HepG2 (cell line): ENCODE measurements at regions not wholly inside any gene's neighbourhood (a gene's known extent, or its start where the extent isn't known, plus 50 kb on each side); places are given as distances from the start of the nearest gene placed in this dataset.

ENCODE experiments used
- BHLHE40 ChIP-seq: IDR thresholded peaks from 2 replicates; pipeline ENCODE4 v1.6.1; 2011; ENCODE audit warnings: low read length, improper control_type of control experiment
- JUN ChIP-seq: sonication (generic); formaldehyde crosslinking; IDR thresholded peaks from 2 replicates; pipeline ENCODE4 v1.4.0; 2020; ENCODE audit warnings: mild to moderate bottlenecking, missing genetic modification reagents
- RFXANK ChIP-seq: IDR thresholded peaks from 2 replicates; pipeline ENCODE4 v1.6.1; 2016
- TRIM24 ChIP-seq: sonication (generic); formaldehyde crosslinking; IDR thresholded peaks from 2 replicates; pipeline ENCODE4 v1.8.0; 2022; ENCODE audit warnings: mild to moderate bottlenecking, missing genetic modification reagents
- ZNF121 ChIP-seq: sonication (generic); formaldehyde crosslinking; IDR thresholded peaks from 2 replicates; pipeline ENCODE4 v1.5.0; 2020; ENCODE audit warnings: mild to moderate bottlenecking, missing genetic modification reagents
- ZNF605 ChIP-seq: sonication (generic); formaldehyde crosslinking; IDR thresholded peaks from 2 replicates; pipeline ENCODE4 v1.8.0; 2022; ENCODE audit warnings: mild to moderate bottlenecking, missing genetic modification reagents
- ZSCAN30 ChIP-seq: sonication (generic); formaldehyde crosslinking; IDR thresholded peaks from 2 replicates; pipeline ENCODE4 v1.5.0; 2020; ENCODE audit warnings: mild to moderate bottlenecking, missing genetic modification reagents
- TF ChIP-seq, protein P1 (sequence below), 2 experiments: sonication (generic) in 1 of 2; formaldehyde crosslinking in 1 of 2; IDR thresholded peaks; 2 replicates each; pipeline versions ENCODE4 v1.5.1 to v1.6.1; 2011 to 2020; ENCODE audit warnings: borderline replicate concordance in 1 of 2, low read depth in 1 of 2, low read length in 1 of 2, mild to moderate bottlenecking in 1 of 2, missing genetic modification reagents in 1 of 2, moderate library complexity in 1 of 2
- TF ChIP-seq, protein P2 (sequence below): sonication (generic); formaldehyde crosslinking; IDR thresholded peaks from 2 replicates; pipeline ENCODE4 v1.4.0; 2020; ENCODE audit warnings: missing genetic modification reagents, borderline replicate concordance
- TF ChIP-seq, protein P3 (sequence below): sonication (generic); formaldehyde crosslinking; IDR thresholded peaks from 2 replicates; pipeline ENCODE4 v1.4.0; 2020; ENCODE audit warnings: missing genetic modification reagents, mild to moderate bottlenecking, borderline replicate concordance
- TF ChIP-seq, protein P4 (sequence below): sonication (generic); formaldehyde crosslinking; IDR thresholded peaks from 2 replicates; pipeline ENCODE4 v1.5.0; 2020; ENCODE audit warnings: mild to moderate bottlenecking, missing genetic modification reagents, moderate library complexity
- TF ChIP-seq, protein P5 (sequence below): sonication (generic); formaldehyde crosslinking; IDR thresholded peaks from 2 replicates; pipeline ENCODE4 v1.8.1; 2023; ENCODE audit warnings: missing genetic modification reagents, inconsistent platforms, borderline replicate concordance

DNA sequence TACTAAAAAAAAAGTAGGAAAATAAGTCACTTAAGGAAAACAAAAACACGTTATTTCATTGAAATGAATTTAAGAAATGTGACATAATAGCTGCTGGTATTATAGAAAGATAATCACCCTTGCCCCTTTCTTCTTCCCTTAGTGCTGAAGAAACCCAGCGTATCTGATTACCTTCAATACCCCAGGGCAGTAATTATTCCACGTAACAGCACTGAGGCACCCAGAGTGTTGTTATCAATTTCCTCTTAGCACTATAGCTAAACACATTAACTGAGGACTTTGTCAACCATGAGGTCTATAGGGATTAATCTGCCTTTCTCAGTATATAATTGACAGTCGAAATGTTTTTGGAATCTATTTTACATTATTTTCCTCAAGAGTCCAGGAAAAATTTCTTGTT, 180.0 kb upstream of the NXPH2 start:
- TF ChIP-seq, protein P1, sequence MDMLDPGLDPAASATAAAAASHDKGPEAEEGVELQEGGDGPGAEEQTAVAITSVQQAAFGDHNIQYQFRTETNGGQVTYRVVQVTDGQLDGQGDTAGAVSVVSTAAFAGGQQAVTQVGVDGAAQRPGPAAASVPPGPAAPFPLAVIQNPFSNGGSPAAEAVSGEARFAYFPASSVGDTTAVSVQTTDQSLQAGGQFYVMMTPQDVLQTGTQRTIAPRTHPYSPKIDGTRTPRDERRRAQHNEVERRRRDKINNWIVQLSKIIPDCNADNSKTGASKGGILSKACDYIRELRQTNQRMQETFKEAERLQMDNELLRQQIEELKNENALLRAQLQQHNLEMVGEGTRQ (IDR thresholded peaks at IDR 0.05; ENCODE audit: low read depth, low read length) = no peak
- TF ChIP-seq, protein P1 (CRISPR knock-in tag; IDR thresholded peaks at IDR 0.05; ENCODE audit: borderline replicate concordance) = no peak
- no peak for TF ChIP-seq ZSCAN30
- TF ChIP-seq, protein P2, sequence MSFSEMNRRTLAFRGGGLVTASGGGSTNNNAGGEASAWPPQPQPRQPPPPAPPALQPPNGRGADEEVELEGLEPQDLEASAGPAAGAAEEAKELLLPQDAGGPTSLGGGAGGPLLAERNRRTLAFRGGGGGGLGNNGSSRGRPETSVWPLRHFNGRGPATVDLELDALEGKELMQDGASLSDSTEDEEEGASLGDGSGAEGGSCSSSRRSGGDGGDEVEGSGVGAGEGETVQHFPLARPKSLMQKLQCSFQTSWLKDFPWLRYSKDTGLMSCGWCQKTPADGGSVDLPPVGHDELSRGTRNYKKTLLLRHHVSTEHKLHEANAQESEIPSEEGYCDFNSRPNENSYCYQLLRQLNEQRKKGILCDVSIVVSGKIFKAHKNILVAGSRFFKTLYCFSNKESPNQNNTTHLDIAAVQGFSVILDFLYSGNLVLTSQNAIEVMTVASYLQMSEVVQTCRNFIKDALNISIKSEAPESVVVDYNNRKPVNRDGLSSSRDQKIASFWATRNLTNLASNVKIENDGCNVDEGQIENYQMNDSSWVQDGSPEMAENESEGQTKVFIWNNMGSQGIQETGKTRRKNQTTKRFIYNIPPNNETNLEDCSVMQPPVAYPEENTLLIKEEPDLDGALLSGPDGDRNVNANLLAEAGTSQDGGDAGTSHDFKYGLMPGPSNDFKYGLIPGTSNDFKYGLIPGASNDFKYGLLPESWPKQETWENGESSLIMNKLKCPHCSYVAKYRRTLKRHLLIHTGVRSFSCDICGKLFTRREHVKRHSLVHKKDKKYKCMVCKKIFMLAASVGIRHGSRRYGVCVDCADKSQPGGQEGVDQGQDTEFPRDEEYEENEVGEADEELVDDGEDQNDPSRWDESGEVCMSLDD (CRISPR knock-in tag) = no peak
- TF ChIP-seq BHLHE40 = no peak
- TF ChIP-seq, protein P3, sequence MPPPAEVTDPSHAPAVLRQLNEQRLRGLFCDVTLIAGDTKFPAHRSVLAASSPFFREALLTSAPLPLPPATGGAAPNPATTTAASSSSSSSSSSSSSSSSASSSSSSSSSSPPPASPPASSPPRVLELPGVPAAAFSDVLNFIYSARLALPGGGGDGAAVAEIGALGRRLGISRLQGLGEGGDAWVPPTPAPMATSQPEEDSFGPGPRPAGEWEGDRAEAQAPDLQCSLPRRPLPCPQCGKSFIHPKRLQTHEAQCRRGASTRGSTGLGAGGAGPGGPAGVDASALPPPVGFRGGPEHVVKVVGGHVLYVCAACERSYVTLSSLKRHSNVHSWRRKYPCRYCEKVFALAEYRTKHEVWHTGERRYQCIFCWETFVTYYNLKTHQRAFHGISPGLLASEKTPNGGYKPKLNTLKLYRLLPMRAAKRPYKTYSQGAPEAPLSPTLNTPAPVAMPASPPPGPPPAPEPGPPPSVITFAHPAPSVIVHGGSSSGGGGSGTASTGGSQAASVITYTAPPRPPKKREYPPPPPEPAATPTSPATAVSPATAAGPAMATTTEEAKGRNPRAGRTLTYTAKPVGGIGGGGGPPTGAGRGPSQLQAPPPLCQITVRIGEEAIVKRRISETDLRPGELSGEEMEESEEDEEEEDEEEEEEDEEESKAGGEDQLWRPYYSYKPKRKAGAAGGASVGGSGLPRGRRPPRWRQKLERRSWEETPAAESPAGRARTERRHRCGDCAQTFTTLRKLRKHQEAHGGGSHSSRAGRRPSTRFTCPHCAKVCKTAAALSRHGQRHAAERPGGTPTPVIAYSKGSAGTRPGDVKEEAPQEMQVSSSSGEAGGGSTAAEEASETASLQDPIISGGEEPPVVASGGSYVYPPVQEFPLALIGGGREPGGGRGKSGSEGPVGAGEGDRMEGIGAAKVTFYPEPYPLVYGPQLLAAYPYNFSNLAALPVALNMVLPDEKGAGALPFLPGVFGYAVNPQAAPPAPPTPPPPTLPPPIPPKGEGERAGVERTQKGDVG (CRISPR knock-in tag) = no peak
- TF ChIP-seq ZNF121 (CRISPR knock-in tag) = no peak
- TF ChIP-seq, protein P4, sequence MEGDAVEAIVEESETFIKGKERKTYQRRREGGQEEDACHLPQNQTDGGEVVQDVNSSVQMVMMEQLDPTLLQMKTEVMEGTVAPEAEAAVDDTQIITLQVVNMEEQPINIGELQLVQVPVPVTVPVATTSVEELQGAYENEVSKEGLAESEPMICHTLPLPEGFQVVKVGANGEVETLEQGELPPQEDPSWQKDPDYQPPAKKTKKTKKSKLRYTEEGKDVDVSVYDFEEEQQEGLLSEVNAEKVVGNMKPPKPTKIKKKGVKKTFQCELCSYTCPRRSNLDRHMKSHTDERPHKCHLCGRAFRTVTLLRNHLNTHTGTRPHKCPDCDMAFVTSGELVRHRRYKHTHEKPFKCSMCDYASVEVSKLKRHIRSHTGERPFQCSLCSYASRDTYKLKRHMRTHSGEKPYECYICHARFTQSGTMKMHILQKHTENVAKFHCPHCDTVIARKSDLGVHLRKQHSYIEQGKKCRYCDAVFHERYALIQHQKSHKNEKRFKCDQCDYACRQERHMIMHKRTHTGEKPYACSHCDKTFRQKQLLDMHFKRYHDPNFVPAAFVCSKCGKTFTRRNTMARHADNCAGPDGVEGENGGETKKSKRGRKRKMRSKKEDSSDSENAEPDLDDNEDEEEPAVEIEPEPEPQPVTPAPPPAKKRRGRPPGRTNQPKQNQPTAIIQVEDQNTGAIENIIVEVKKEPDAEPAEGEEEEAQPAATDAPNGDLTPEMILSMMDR (CRISPR knock-in tag) = no peak
- TF ChIP-seq RFXANK (CRISPR knock-in tag) = no peak
- no peak for TF ChIP-seq ZNF605 (CRISPR knock-in tag)
- TF ChIP-seq TRIM24 (CRISPR knock-in tag) = no peak
- no peak for TF ChIP-seq JUN (CRISPR knock-in tag)
- TF ChIP-seq, protein P5, sequence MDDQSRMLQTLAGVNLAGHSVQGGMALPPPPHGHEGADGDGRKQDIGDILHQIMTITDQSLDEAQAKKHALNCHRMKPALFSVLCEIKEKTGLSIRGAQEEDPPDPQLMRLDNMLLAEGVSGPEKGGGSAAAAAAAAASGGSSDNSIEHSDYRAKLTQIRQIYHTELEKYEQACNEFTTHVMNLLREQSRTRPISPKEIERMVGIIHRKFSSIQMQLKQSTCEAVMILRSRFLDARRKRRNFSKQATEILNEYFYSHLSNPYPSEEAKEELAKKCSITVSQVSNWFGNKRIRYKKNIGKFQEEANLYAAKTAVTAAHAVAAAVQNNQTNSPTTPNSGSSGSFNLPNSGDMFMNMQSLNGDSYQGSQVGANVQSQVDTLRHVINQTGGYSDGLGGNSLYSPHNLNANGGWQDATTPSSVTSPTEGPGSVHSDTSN = no peak
